ENCODE measurements at regions not wholly inside any gene's neighbourhood (a gene's known extent, or its start where the extent isn't known, plus 50 kb on each side); places are given as distances from the start of the nearest gene placed in this dataset.

DNA sequence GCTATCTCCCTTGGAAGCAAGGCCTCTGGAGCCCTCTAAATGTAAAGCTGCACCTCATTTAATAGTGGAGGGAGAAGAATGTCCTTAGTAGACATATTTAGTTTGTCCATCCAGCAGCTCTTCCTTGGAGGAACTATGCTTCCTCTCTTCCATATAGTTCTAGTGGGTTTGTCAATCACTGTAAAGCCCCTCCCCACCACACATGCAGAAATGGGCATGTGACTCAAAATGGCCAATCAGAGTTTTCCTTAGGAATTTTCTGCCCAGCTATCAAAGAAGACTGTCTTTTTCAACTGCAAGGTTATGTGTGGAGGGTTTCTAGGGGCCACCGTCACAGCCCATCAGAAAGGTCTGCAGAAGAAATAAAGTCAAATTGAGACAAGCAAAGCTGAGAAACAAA is 175.5 kb downstream of the MIS18A start:
- no peak overlapping the region for H2AK5ac ChIP-seq (ENCODE audit: insufficient read length, low read length)
- H4K5ac ChIP-seq (ENCODE audit: insufficient read length, low read depth, low read length): no peak overlapping the region
- no peak overlapping the region for H3K4me2 ChIP-seq (ENCODE audit: insufficient read depth, insufficient read length, low read length)
- no peak overlapping the region for H3K56ac ChIP-seq (ENCODE audit: insufficient read length, low read depth, low read length)
- Mint-ChIP-seq H3K27me3 (ENCODE audit: low read depth) (peaks cover 16% of the 10 kb centered on the region), H3K9me3 (peaks cover 8 to 17% of the 10 kb centered on the region in 2 experiments), H3K4me1 (peaks cover 14 to 21% of the 10 kb centered on the region in 2 experiments), H3K4me3 (no peak overlapping the region), H3K27ac (no peak overlapping the region), H3K36me3 (ENCODE audit: insufficient read depth in 1 of 3, low read depth in 3 of 3) (peaks cover 0 to 15% (median 0%) of the 10 kb centered on the region in 3 experiments; a peak in 3 of 7 replicates)
- H3K23ac ChIP-seq (ENCODE audit: insufficient read length, low read depth, low read length): no peak overlapping the region
- H2BK5ac ChIP-seq (ENCODE audit: insufficient read length, low read length): no peak overlapping the region
- H4K8ac ChIP-seq (replicated peaks; ENCODE audit: insufficient read length, low read depth, low read length): no peak overlapping the region
- no peak overlapping the region for H2BK15ac ChIP-seq (ENCODE audit: low read depth, low read length)
- peaks cover 7% of the 10 kb centered on the region for H3K9me3 ChIP-seq (ENCODE audit: control insufficient read depth, low read depth, low read length)
- no peak overlapping the region for H4K91ac ChIP-seq (ENCODE audit: insufficient read length, low read depth, low read length)
- H2BK120ac ChIP-seq (ENCODE audit: low read depth, low read length, poor library complexity, severe bottlenecking): no peak overlapping the region
- H3K14ac ChIP-seq (ENCODE audit: insufficient read depth, low read length): no peak overlapping the region
- no CpG with 5 or more reads among the region's 1 CpG for WGBS (ENCODE audit: extremely low coverage, insufficient read length, low lambda C conversion rate)
- no peak overlapping the region for H2BK12ac ChIP-seq (ENCODE audit: insufficient read length, low read depth, low read length)
- H3K18ac ChIP-seq (ENCODE audit: insufficient read length, low read depth, low read length): no peak overlapping the region
- no peaks in the 10 kb centered on the region for H3K27me3 ChIP-seq (ENCODE audit: insufficient read depth, low read length)
- H3K27ac ChIP-seq (ENCODE audit: insufficient read length, low read depth, low read length): no peak overlapping the region
- no peaks in the 10 kb centered on the region for H3K79me2 ChIP-seq (ENCODE audit: insufficient read depth, low read length)
- H3T11ph ChIP-seq (ENCODE audit: low read length): no peak overlapping the region
- TF ChIP-seq, protein P1, sequence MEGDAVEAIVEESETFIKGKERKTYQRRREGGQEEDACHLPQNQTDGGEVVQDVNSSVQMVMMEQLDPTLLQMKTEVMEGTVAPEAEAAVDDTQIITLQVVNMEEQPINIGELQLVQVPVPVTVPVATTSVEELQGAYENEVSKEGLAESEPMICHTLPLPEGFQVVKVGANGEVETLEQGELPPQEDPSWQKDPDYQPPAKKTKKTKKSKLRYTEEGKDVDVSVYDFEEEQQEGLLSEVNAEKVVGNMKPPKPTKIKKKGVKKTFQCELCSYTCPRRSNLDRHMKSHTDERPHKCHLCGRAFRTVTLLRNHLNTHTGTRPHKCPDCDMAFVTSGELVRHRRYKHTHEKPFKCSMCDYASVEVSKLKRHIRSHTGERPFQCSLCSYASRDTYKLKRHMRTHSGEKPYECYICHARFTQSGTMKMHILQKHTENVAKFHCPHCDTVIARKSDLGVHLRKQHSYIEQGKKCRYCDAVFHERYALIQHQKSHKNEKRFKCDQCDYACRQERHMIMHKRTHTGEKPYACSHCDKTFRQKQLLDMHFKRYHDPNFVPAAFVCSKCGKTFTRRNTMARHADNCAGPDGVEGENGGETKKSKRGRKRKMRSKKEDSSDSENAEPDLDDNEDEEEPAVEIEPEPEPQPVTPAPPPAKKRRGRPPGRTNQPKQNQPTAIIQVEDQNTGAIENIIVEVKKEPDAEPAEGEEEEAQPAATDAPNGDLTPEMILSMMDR (conservative IDR thresholded peaks at IDR 0.05): no peak
- H3K9ac ChIP-seq (ENCODE audit: extremely low read depth, insufficient read length, low read length): no peak overlapping the region
- no peak overlapping the region for H2BK20ac ChIP-seq (ENCODE audit: low read depth, low read length, poor library complexity, severe bottlenecking)
- no peak overlapping the region for H3K4ac ChIP-seq (ENCODE audit: low read depth, low read length)
- H3K23me2 ChIP-seq (ENCODE audit: insufficient read length, low read depth, low read length, poor library complexity, severe bottlenecking): no peaks in the 10 kb centered on the region
- no peaks in the 10 kb centered on the region for H3K79me1 ChIP-seq (ENCODE audit: insufficient read depth, low read depth, low read length, poor library complexity, severe bottlenecking)
- no peak for DNase-seq
- no peak overlapping the region for H2AFZ ChIP-seq (ENCODE audit: low read length)
- no peaks in the 10 kb centered on the region for H4K20me1 ChIP-seq (ENCODE audit: control insufficient read depth, insufficient read depth, insufficient read length)
- no peaks in the 10 kb centered on the region for H3K4me1 ChIP-seq (ENCODE audit: insufficient read depth, low read length)
